Ovary (tissue), 3 donors: ENCODE measurements at regions not wholly inside any gene's neighbourhood (a gene's known extent, or its start where the extent isn't known, plus 50 kb on each side); places are given as distances from the start of the nearest gene placed in this dataset.

Experiments used
- EP300 ChIP-seq: sonication (generic); formaldehyde crosslinking; IDR thresholded peaks from one replicate; pipeline ENCODE4 v1.6.1; 2017; ENCODE audit warnings: antibody characterized with exemption
- TF ChIP-seq, protein P1 (sequence below), 3 donors: fragments of 450-650 bp in 2 of 3; fragments of 200-600 bp in 1 of 3; IDR thresholded peaks; one replicate each; pipeline versions ENCODE4 v1.5.1 to v1.8.0; 2016 to 2022; ENCODE audit warnings: antibody characterized with exemption in 3 of 3, mild to moderate bottlenecking in 1 of 3
- donor health status: DM: no; HTN: no; CAD: no.

DNA sequence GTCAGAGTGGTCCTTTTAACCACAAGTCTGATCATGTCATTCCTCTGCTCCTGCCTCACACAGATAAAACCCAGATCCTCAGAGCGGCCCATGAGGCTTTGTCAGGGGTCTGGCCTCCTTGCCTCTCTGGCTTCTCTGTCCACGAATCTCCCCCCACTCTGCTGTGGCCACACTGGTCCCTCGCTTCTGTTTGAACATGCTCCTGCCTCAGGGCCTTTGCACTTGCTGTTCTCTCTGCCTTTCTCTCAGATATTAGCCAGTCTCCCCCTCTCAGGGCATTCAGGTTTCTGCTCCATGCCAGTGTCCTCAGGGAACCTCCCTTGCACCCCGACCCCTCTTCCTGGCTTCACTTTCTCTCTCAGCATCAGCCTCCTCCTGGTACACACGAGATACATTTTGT lies 518.5 kb downstream of the PREX1 start:
- TF ChIP-seq, protein P1, sequence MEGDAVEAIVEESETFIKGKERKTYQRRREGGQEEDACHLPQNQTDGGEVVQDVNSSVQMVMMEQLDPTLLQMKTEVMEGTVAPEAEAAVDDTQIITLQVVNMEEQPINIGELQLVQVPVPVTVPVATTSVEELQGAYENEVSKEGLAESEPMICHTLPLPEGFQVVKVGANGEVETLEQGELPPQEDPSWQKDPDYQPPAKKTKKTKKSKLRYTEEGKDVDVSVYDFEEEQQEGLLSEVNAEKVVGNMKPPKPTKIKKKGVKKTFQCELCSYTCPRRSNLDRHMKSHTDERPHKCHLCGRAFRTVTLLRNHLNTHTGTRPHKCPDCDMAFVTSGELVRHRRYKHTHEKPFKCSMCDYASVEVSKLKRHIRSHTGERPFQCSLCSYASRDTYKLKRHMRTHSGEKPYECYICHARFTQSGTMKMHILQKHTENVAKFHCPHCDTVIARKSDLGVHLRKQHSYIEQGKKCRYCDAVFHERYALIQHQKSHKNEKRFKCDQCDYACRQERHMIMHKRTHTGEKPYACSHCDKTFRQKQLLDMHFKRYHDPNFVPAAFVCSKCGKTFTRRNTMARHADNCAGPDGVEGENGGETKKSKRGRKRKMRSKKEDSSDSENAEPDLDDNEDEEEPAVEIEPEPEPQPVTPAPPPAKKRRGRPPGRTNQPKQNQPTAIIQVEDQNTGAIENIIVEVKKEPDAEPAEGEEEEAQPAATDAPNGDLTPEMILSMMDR (IDR thresholded peaks at IDR 0.05): no peak
- TF ChIP-seq EP300: no peak
